B cell (primary cell): ENCODE measurements at regions not wholly inside any gene's neighbourhood (a gene's known extent, or its start where the extent isn't known, plus 50 kb on each side); places are given as distances from the start of the nearest gene placed in this dataset.

Experiments used
- ATAC-seq: fragments of 200-7000 bp; cut with Tn5 transposase; one replicate; pipeline ENCODE4 v1.10.0; 2021; ENCODE audit warnings: low read depth, mild to moderate bottlenecking, moderate number of reproducible peaks, moderate library complexity
- CTCF ChIA-PET: fragments of 350-600 bp; sonication (Branson Sonifier 250); formaldehyde crosslinking; loops from one replicate; lab custom pipeline; 2021; ENCODE audit warnings: antibody characterized with exemption, inconsistent platforms; lab: Charles Lee
- POLR2A ChIA-PET: fragments of 350-600 bp; sonication (Branson Sonifier 250); formaldehyde crosslinking; loops from one replicate; lab custom pipeline; 2021; ENCODE audit warnings: antibody characterized with exemption; lab: Charles Lee
- DNase-seq: peaks from one replicate; pipeline ENCODE4 v3.0.0; 2013
- H2AFZ ChIP-seq: 2 replicates; pipeline ENCODE4 v1.6.1; 2012; ENCODE audit warnings: mild to moderate bottlenecking, low read depth, low read length; ENCODE audit not compliant: insufficient read depth, poor library complexity, severe bottlenecking
- H3K27ac ChIP-seq, 2 donors: 1 replicate in 1 of 2; 2 replicates in 1 of 2; pipeline ENCODE4 v1.5.1; 2012 to 2013; ENCODE audit warnings: low read length in 2 of 2, mild to moderate bottlenecking in 2 of 2, moderate library complexity in 1 of 2
- H3K27me3 ChIP-seq, 4 experiments: fragments of 200-600 bp in 1 of 4; sonication (generic) in 1 of 4; replicated peaks in 1 of 4; 1 replicate in 2 of 4; 2 replicates in 2 of 4; pipeline versions ENCODE4 v1.6.1 to v1.7.0; 2013 to 2016; ENCODE audit warnings: low read length in 3 of 4, mild to moderate bottlenecking in 2 of 4, mixed read lengths in 1 of 4, moderate library complexity in 1 of 4; ENCODE audit not compliant: insufficient read depth in 4 of 4, control insufficient read depth in 3 of 4; ENCODE audit errors: control extremely low read depth in 1 of 4
- H3K36me3 ChIP-seq, 2 experiments: replicated peaks in 1 of 2; 1 replicate in 1 of 2; 2 replicates in 1 of 2; pipeline versions ENCODE4 v1.6.1 to v1.7.1; 2013; ENCODE audit warnings: low read length in 1 of 2; ENCODE audit not compliant: insufficient read depth in 2 of 2, control insufficient read depth in 1 of 2; ENCODE audit errors: control extremely low read depth in 1 of 2, extremely low read depth in 1 of 2
- H3K4me1 ChIP-seq, 2 donors: fragments of 200-600 bp in 1 of 2; sonication (generic) in 1 of 2; 1 replicate in 1 of 2; 2 replicates in 1 of 2; pipeline versions ENCODE4 v1.5.1 to v1.6.1; 2013 to 2017; ENCODE audit warnings: low read length in 2 of 2; ENCODE audit not compliant: control insufficient read depth in 2 of 2, insufficient read depth in 2 of 2
- H3K4me2 ChIP-seq: replicated peaks from 2 replicates; pipeline ENCODE3; 2012; ENCODE audit warnings: mild to moderate bottlenecking, low read depth, low read length; ENCODE audit not compliant: poor library complexity, severe bottlenecking
- H3K4me3 ChIP-seq, 5 experiments: fragments of 200-600 bp in 1 of 5; sonication (generic) in 1 of 5; 1 replicate in 3 of 5; 2 replicates in 2 of 5; pipeline versions ENCODE4 v1.5.1 to v1.7.0; 2011 to 2016; ENCODE audit warnings: low read length in 4 of 5, mild to moderate bottlenecking in 4 of 5, low read depth in 2 of 5, control low read depth in 1 of 5, moderate library complexity in 1 of 5; ENCODE audit not compliant: insufficient read depth in 1 of 5; ENCODE audit errors: control extremely low read depth in 1 of 5, extremely low read depth in 1 of 5
- H3K79me2 ChIP-seq: fragments of 200-600 bp; sonication (generic); one replicate; pipeline ENCODE4 v1.6.0; 2016; ENCODE audit warnings: low read length; ENCODE audit not compliant: control insufficient read depth, insufficient read depth
- H3K9ac ChIP-seq: fragments of 200-600 bp; sonication (generic); 2 replicates; pipeline ENCODE4 v1.6.1; 2017; ENCODE audit warnings: mild to moderate bottlenecking, low read length, moderate library complexity
- H3K9me3 ChIP-seq, 3 donors: one replicate each; pipeline versions ENCODE4 v1.6.1 to v1.7.1; 2013; ENCODE audit warnings: low read length in 2 of 3; ENCODE audit not compliant: control insufficient read depth in 2 of 3, insufficient read depth in 1 of 3; ENCODE audit errors: control extremely low read depth in 1 of 3
- H4K20me1 ChIP-seq: 2 replicates; pipeline ENCODE4 v1.6.0; 2012; ENCODE audit warnings: mild to moderate bottlenecking, low read length; ENCODE audit not compliant: insufficient read depth, control insufficient read depth, poor library complexity, severe bottlenecking
- H3K27ac Mint-ChIP-seq: one replicate; pipeline ENCODE4 v1.8.0; 2021; ENCODE audit warnings: mixed read lengths
- H3K27me3 Mint-ChIP-seq: one replicate; pipeline ENCODE4 v1.8.0; 2021; ENCODE audit warnings: mixed read lengths
- H3K4me1 Mint-ChIP-seq: one replicate; pipeline ENCODE4 v1.8.0; 2021; ENCODE audit warnings: mixed read lengths
- H3K4me3 Mint-ChIP-seq: one replicate; pipeline ENCODE4 v1.8.0; 2021; ENCODE audit warnings: mixed read lengths
- H3K9me3 Mint-ChIP-seq: one replicate; pipeline ENCODE4 v1.8.0; 2022; ENCODE audit warnings: mixed read lengths; ENCODE audit not compliant: insufficient read depth
- CTCF ChIP-seq: fragments of 200-600 bp; IDR thresholded peaks from one replicate; pipeline ENCODE4 v1.8.0; 2022; ENCODE audit warnings: antibody characterized with exemption, mild to moderate bottlenecking
- EZH2 ChIP-seq: IDR thresholded peaks from 2 replicates; pipeline ENCODE4 v1.6.1; 2012; ENCODE audit warnings: borderline replicate concordance, low read depth, mild to moderate bottlenecking, moderate library complexity, low read length; ENCODE audit not compliant: insufficient read depth, poor library complexity, severe bottlenecking
- WGBS: methylation state at CpG from one replicate; pipeline ENCODE4 v1.1.5; 2013; ENCODE audit warnings: missing lambda C conversion rate; ENCODE audit not compliant: insufficient coverage; 5-methylcytosine and 5-hydroxymethylcytosine counted together
- intact Hi-C: fragments of 100-400 bp; cut with micrococcal nuclease; formaldehyde crosslinking; loops from one replicate; pipeline ENCODE4 v1.10.0; 2022

DNA sequence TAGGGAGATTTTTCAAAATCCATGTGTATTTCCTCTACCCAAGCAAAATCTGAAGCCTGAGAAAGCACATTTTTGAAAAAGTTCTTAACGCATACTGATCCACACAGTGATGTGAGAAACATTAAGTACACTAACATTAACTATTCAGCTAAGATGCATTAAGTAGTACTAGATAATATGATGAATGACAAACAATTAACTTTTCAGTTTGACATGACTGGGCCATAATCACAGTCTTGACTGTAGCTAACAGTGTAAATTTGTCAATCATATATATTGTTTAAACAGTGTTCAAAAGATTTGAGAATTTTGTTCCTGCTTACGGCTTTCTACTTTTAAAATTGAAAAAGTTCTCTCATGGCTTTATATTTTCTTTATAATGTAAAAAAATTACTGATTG is 72.0 kb downstream of the CNTN3 start:
- ChIA-PET CTCF (no interaction called here), POLR2A (no interaction called here)
- Mint-ChIP-seq H3K4me3 (no peak overlapping the region), H3K9me3 (peaks cover 3% of the 10 kb centered on the region), H3K4me1 (no peaks in the 10 kb centered on the region), H3K27ac (no peak overlapping the region), H3K27me3 (no peaks in the 10 kb centered on the region)
- DNase-seq (no peak), ATAC-seq (no peak)
- intact Hi-C loops, result no loop called here
- Histone ChIP-seq H3K4me1 (no peaks in the 10 kb centered on the region), H4K20me1 (no peaks in the 10 kb centered on the region), H3K4me3 (no peak overlapping the region), H3K9me3 (peaks cover 0 to 7% (median 3%) of the 10 kb centered on the region in 3 donors), H3K27me3 (no peaks in the 10 kb centered on the region), H3K79me2 (no peaks in the 10 kb centered on the region), H3K9ac (no peak overlapping the region), H2AFZ (no peak overlapping the region), H3K4me2 (no peak overlapping the region), H3K36me3 (no peaks in the 10 kb centered on the region), H3K27ac (no peak overlapping the region)
- WGBS, result no CpG with 5 or more reads among the region's 2 CpGs
- TF ChIP-seq CTCF, result no peak

- WGBS, result 80% methylated on average over 1 of the region's 3 CpGs
- Histone ChIP-seq H3K27ac (no peak overlapping the region), H3K36me3 (no peaks in the 10 kb centered on the region), H4K20me1 (no peaks in the 10 kb centered on the region), H2AFZ (no peak overlapping the region), H3K79me2 (no peaks in the 10 kb centered on the region), H3K4me1 (no peaks in the 10 kb centered on the region), H3K9me3 (peaks cover 0 to 3% (median 0%) of the 10 kb centered on the region in 3 donors), H3K4me2 (no peak overlapping the region), H3K4me3 (no peak overlapping the region), H3K27me3 (no peaks in the 10 kb centered on the region), H3K9ac (no peak overlapping the region)
- ATAC-seq (no peak), DNase-seq (no peak)
- no peak overlapping the region for H3K27ac Mint-ChIP-seq
- ChIA-PET CTCF (no interaction called here), POLR2A (no interaction called here)
- TF ChIP-seq EZH2 (no peak), CTCF (no peak)
- H3K4me3 Mint-ChIP-seq, result no peak overlapping the region
- intact Hi-C loops, result no loop called here
- no peaks in the 10 kb centered on the region for H3K4me1 Mint-ChIP-seq
- peaks cover 5% of the 10 kb centered on the region for H3K9me3 Mint-ChIP-seq
- H3K27me3 Mint-ChIP-seq, result no peaks in the 10 kb centered on the region
Observed at GRCh38 chr3:74539876-74540275, 74.6 kb downstream of the CNTN3 start.
